Adipocyte (in vitro differentiated cells): ENCODE measurements at regions not wholly inside any gene's neighbourhood (a gene's known extent, or its start where the extent isn't known, plus 50 kb on each side); places are given as distances from the start of the nearest gene placed in this dataset.
"Not testable (repeated sequence)": the region's sequence is repeated elsewhere in the genome, so short reads cannot be mapped to it uniquely, and the experiment has no call there.

Experiments used
- DNase-seq: peaks from one replicate; pipeline ENCODE4 v3.0.0-alpha.2; 2015; ENCODE audit warnings: low read depth
- H3K27me3 ChIP-seq: replicated peaks from 2 replicates; pipeline ENCODE4 v1.7.0; 2013; ENCODE audit warnings: mild to moderate bottlenecking, low read length, moderate library complexity; ENCODE audit not compliant: control insufficient read depth, insufficient read depth
- H3K36me3 ChIP-seq: 2 replicates; pipeline ENCODE4 v1.7.0; 2013; ENCODE audit warnings: low read length, mild to moderate bottlenecking, moderate library complexity; ENCODE audit not compliant: control insufficient read depth, insufficient read depth, severe bottlenecking
- H3K4me1 ChIP-seq: 2 replicates; pipeline ENCODE4 v1.7.0; 2013; ENCODE audit warnings: mild to moderate bottlenecking, low read length, moderate library complexity; ENCODE audit not compliant: control insufficient read depth, insufficient read depth
- H3K4me3 ChIP-seq: 2 replicates; pipeline ENCODE4 v1.7.0; 2013; ENCODE audit warnings: mild to moderate bottlenecking, low read length, moderate library complexity
- H3K9ac ChIP-seq: 2 replicates; pipeline ENCODE4 v1.7.0; 2013; ENCODE audit warnings: mild to moderate bottlenecking, low read length, moderate library complexity
- H3K9me3 ChIP-seq: 2 replicates; pipeline ENCODE4 v1.7.0; 2013; ENCODE audit warnings: mild to moderate bottlenecking, low read length, moderate library complexity; ENCODE audit not compliant: control insufficient read depth

- no peak for DNase-seq
- no peak overlapping the region for H3K4me3 ChIP-seq
- no peaks in the 10 kb centered on the region for H3K27me3 ChIP-seq
- no peak overlapping the region for H3K9ac ChIP-seq
- no peaks in the 10 kb centered on the region for H3K9me3 ChIP-seq
- no peaks in the 10 kb centered on the region for H3K36me3 ChIP-seq
- H3K4me1 ChIP-seq = no peaks in the 10 kb centered on the region
Observed at GRCh38 chr3:177405191-177405672, 207.9 kb upstream of the TBL1XR1 start.

GRCh38 chr3:177410730-177411129 lies 213.4 kb upstream of the TBL1XR1 start:
- no peak overlapping the region for H3K9ac ChIP-seq
- no peaks in the 10 kb centered on the region for H3K36me3 ChIP-seq
- H3K27me3 ChIP-seq = no peaks in the 10 kb centered on the region
- H3K4me1 ChIP-seq = no peaks in the 10 kb centered on the region
- H3K4me3 ChIP-seq = no peak overlapping the region
- H3K9me3 ChIP-seq = no peaks in the 10 kb centered on the region
- DNase-seq = no peak

- Histone ChIP-seq H3K27me3 (no peaks in the 10 kb centered on the region), H3K9ac (no peak overlapping the region), H3K4me3 (no peak overlapping the region), H3K4me1 (no peaks in the 10 kb centered on the region), H3K9me3 (no peaks in the 10 kb centered on the region), H3K36me3 (no peaks in the 10 kb centered on the region)
- DNase-seq = no peak
Observed at GRCh38 chr3:177411201-177411600, 213.9 kb upstream of the TBL1XR1 start.

GRCh38 chr3:177412677-177413170 lies 215.4 kb upstream of the TBL1XR1 start:
- H3K4me3 ChIP-seq, H3K9me3 ChIP-seq, H3K4me1 ChIP-seq, H3K9ac ChIP-seq, DNase-seq, H3K27me3 ChIP-seq, H3K36me3 ChIP-seq: not testable (repeated sequence)

- Histone ChIP-seq H3K36me3 (no peaks in the 10 kb centered on the region), H3K27me3 (no peaks in the 10 kb centered on the region), H3K4me1 (no peaks in the 10 kb centered on the region), H3K4me3 (no peak overlapping the region), H3K9me3 (no peaks in the 10 kb centered on the region), H3K9ac (no peak overlapping the region)
- DNase-seq = no peak
Observed at GRCh38 chr3:177414093-177414492, 216.8 kb upstream of the TBL1XR1 start.

GRCh38 chr3:177418787-177419186 lies 221.5 kb upstream of the TBL1XR1 start:
- Histone ChIP-seq H3K36me3 (no peaks in the 10 kb centered on the region), H3K9ac (no peak overlapping the region), H3K9me3 (no peaks in the 10 kb centered on the region), H3K4me1 (peaks cover 16% of the 10 kb centered on the region), H3K4me3 (no peak overlapping the region), H3K27me3 (no peaks in the 10 kb centered on the region)
- no peak for DNase-seq

GRCh38 chr3:177419904-177420601 lies 222.8 kb upstream of the TBL1XR1 start:
- no peaks in the 10 kb centered on the region for H3K9me3 ChIP-seq
- peak overlapping the region; percentile 16 for H3K4me3 ChIP-seq
- DNase-seq = no peak
- H3K9ac ChIP-seq = peak overlapping the region; percentile 5
- H3K4me1 ChIP-seq = peaks cover 16% of the 10 kb centered on the region
- no peaks in the 10 kb centered on the region for H3K36me3 ChIP-seq
- no peaks in the 10 kb centered on the region for H3K27me3 ChIP-seq

GRCh38 chr3:177420651-177421480 lies 223.6 kb upstream of the TBL1XR1 start:
- peak; percentile 88 for DNase-seq

GRCh38 chr3:177421481-177421785 lies 224.2 kb upstream of the TBL1XR1 start:
- Histone ChIP-seq H3K4me3 (no peak overlapping the region), H3K36me3 (no peaks in the 10 kb centered on the region), H3K4me1 (peaks cover 22% of the 10 kb centered on the region), H3K27me3 (no peaks in the 10 kb centered on the region), H3K9ac (no peak overlapping the region), H3K9me3 (no peaks in the 10 kb centered on the region)
- no peak for DNase-seq

More at GRCh38 chr3:177420651-177421480, 223.6 kb upstream of the TBL1XR1 start:
- Histone ChIP-seq H3K4me3 (no peak overlapping the region), H3K9ac (no peak overlapping the region), H3K36me3 (no peaks in the 10 kb centered on the region), H3K27me3 (no peaks in the 10 kb centered on the region), H3K4me1 (peaks cover 16% of the 10 kb centered on the region), H3K9me3 (no peaks in the 10 kb centered on the region)

GRCh38 chr3:177424521-177424920 lies 227.2 kb upstream of the TBL1XR1 start:
- Histone ChIP-seq H3K9ac (no peak overlapping the region), H3K4me1 (peaks cover 25% of the 10 kb centered on the region), H3K4me3 (no peak overlapping the region), H3K9me3 (no peaks in the 10 kb centered on the region), H3K27me3 (no peaks in the 10 kb centered on the region), H3K36me3 (no peaks in the 10 kb centered on the region)
- no peak for DNase-seq

- Histone ChIP-seq H3K4me1 (peaks cover 22% of the 10 kb centered on the region), H3K27me3 (no peaks in the 10 kb centered on the region), H3K36me3 (no peaks in the 10 kb centered on the region), H3K4me3 (no peak overlapping the region), H3K9me3 (no peaks in the 10 kb centered on the region), H3K9ac (no peak overlapping the region)
- no peak for DNase-seq
Observed at GRCh38 chr3:177425042-177425441, 227.8 kb upstream of the TBL1XR1 start.
